A549 (cell line): ENCODE measurements at regions not wholly inside any gene's neighbourhood (a gene's known extent, or its start where the extent isn't known, plus 50 kb on each side); places are given as distances from the start of the nearest gene placed in this dataset.

Experiments used
- ATAC-seq, 2 experiments: fragments of 200-7000 bp in 1 of 2; fragments of >200 bp in 1 of 2; cut with Nextera tagmentation in 1 of 2; cut with Tn5 transposase in 1 of 2; 3 replicates each; pipeline versions ENCODE4 v1.8.0 to v1.9.1; 2018 to 2020; ENCODE audit warnings: mild to moderate bottlenecking in 1 of 2, moderate library complexity in 1 of 2
- CTCF ChIA-PET: fragments of 300-600 bp; sonication (Branson Sonifier 250); formaldehyde crosslinking; extraction: SDS; loops from one replicate; lab custom pipeline; 2021; ENCODE audit warnings: antibody characterized with exemption, inconsistent platforms; lab: Yijun Ruan, JAX
- POLR2A ChIA-PET: fragments of 350-600 bp; formaldehyde crosslinking; extraction: SDS; loops from one replicate; lab custom pipeline; 2021; ENCODE audit warnings: antibody characterized with exemption, inconsistent platforms; lab: Yijun Ruan, JAX
- DNase-seq, 2 experiments: peaks; one replicate each; pipeline versions ENCODE4 v3.0.0 to v3.0.0-alpha.2; 2011 to 2016; ENCODE audit warnings: low read depth in 1 of 2, low spot score in 1 of 2
- FAIRE-seq: peaks from 2 replicates; lab custom pipeline; 2011; peaks lifted over from hg19 to GRCh38; lab: Jason Lieb, UNC
- H3K27ac ChIP-seq, 2 experiments: fragments of >200 bp; sonication (Bioruptor Twin); formaldehyde crosslinking; 3 replicates each; pipeline ENCODE4 v1.5.1; 2016 to 2017
- H3K4me1 ChIP-seq: fragments of >200 bp; sonication (Bioruptor Twin); formaldehyde crosslinking; 3 replicates; pipeline ENCODE4 v1.6.1; 2016
- H3K4me2 ChIP-seq: fragments of >200 bp; sonication (Bioruptor Twin); formaldehyde crosslinking; 3 replicates; pipeline ENCODE4 v1.6.1; 2016
- H3K4me3 ChIP-seq: fragments of >200 bp; sonication (Bioruptor Twin); formaldehyde crosslinking; 3 replicates; pipeline ENCODE4 v1.5.1; 2016
- H3K9me3 ChIP-seq: fragments of >200 bp; sonication (Bioruptor Twin); formaldehyde crosslinking; 3 replicates; pipeline ENCODE4 v1.6.1; 2016
- CHD2 ChIP-seq: fragments of 150-350 bp; IDR thresholded peaks from 2 replicates; pipeline ENCODE4 v1.6.1; 2014; ENCODE audit warnings: low read length; ENCODE audit not compliant: partially characterized antibody
- EHMT2 ChIP-seq: fragments of 200-600 bp; sonication (generic); IDR thresholded peaks from 2 replicates; pipeline ENCODE4 v1.6.1; 2016; ENCODE audit warnings: antibody characterized with exemption, low read depth, mild to moderate bottlenecking, moderate library complexity
- EP300 ChIP-seq, 2 experiments: fragments of >200 bp; sonication (Bioruptor Twin); formaldehyde crosslinking; IDR thresholded peaks; 2 replicates in 1 of 2; 3 replicates in 1 of 2; pipeline ENCODE4 v1.6.1; 2016 to 2017
- FOSB ChIP-seq: fragments of 250-450 bp; sonication (Bioruptor Pico); IDR thresholded peaks from 2 replicates; pipeline ENCODE4 v1.5.0; 2020; ENCODE audit warnings: mild to moderate bottlenecking, moderate library complexity
- HDAC2 ChIP-seq: fragments of 200-600 bp; sonication (generic); IDR thresholded peaks from 2 replicates; pipeline ENCODE4 v1.6.1; 2016
- HOXB13 ChIP-seq: fragments of 250-450 bp; sonication (Bioruptor Pico); IDR thresholded peaks from 2 replicates; pipeline ENCODE4 v1.5.0; 2020; ENCODE audit warnings: low read depth, mild to moderate bottlenecking, moderate library complexity
- JUN ChIP-seq, 2 experiments: fragments of >200 bp; sonication (Bioruptor Twin); formaldehyde crosslinking; IDR thresholded peaks; 2 replicates in 1 of 2; 3 replicates in 1 of 2; pipeline ENCODE4 v1.6.1; 2016 to 2017
- KDM1A ChIP-seq: fragments of 200-600 bp; sonication (generic); IDR thresholded peaks from 2 replicates; pipeline ENCODE4 v1.6.1; 2016; ENCODE audit warnings: low read depth, mild to moderate bottlenecking
- KDM5A ChIP-seq: fragments of 200-600 bp; sonication (generic); IDR thresholded peaks from 2 replicates; pipeline ENCODE4 v1.6.1; 2016; ENCODE audit warnings: antibody characterized with exemption, mild to moderate bottlenecking
- MAX ChIP-seq: IDR thresholded peaks from 2 replicates; pipeline ENCODE4 v1.6.1; 2012
- MAZ ChIP-seq: fragments of 150-350 bp; IDR thresholded peaks from 2 replicates; pipeline ENCODE4 v1.6.1; 2014; ENCODE audit warnings: antibody characterized with exemption, low read depth, low read length, borderline replicate concordance
- MYC ChIP-seq: IDR thresholded peaks from 2 replicates; pipeline ENCODE4 v1.6.1; 2012; ENCODE audit warnings: mild to moderate bottlenecking, inconsistent platforms, low read length, improper control_type of control experiment, borderline replicate concordance
- NFE2L2 ChIP-seq: fragments of 150-350 bp; conservative IDR thresholded peaks from 2 replicates; pipeline ENCODE4 v1.6.1; 2014; ENCODE audit warnings: low read length
- NR3C1 ChIP-seq: fragments of >200 bp; sonication (Bioruptor Twin); formaldehyde crosslinking; IDR thresholded peaks from 3 replicates; pipeline ENCODE4 v1.6.1; 2017
- PHF8 ChIP-seq: fragments of 200-600 bp; sonication (generic); IDR thresholded peaks from 2 replicates; pipeline ENCODE4 v1.6.1; 2016; ENCODE audit warnings: low read depth, mild to moderate bottlenecking, antibody characterized with exemption, moderate library complexity, borderline replicate concordance
- POLR2A ChIP-seq: IDR thresholded peaks from 2 replicates; pipeline ENCODE4 v1.6.1; 2012; ENCODE audit warnings: mild to moderate bottlenecking, low read length
- POLR2AphosphoS2 ChIP-seq: conservative IDR thresholded peaks from 2 replicates; pipeline ENCODE4 v1.6.1; 2012; ENCODE audit warnings: low read length, improper control_type of control experiment, inconsistent platforms
- RAD21 ChIP-seq, 2 experiments: fragments of >200 bp in 1 of 2; sonication (Bioruptor Twin) in 1 of 2; formaldehyde crosslinking in 1 of 2; IDR thresholded peaks in 1 of 2; conservative IDR thresholded peaks in 1 of 2; 2 replicates in 1 of 2; 3 replicates in 1 of 2; pipeline ENCODE4 v1.6.1; 2012 to 2018; ENCODE audit warnings: inconsistent platforms in 1 of 2
- RNF2 ChIP-seq: fragments of 200-600 bp; sonication (generic); IDR thresholded peaks from 2 replicates; pipeline ENCODE4 v1.6.1; 2016; ENCODE audit warnings: low read depth, mild to moderate bottlenecking, antibody characterized with exemption, moderate library complexity, borderline replicate concordance
- SREBF2 ChIP-seq: fragments of 450-650 bp; IDR thresholded peaks from 2 replicates; pipeline ENCODE4 v1.6.1; 2014; ENCODE audit warnings: mild to moderate bottlenecking, moderate library complexity
- TP53 ChIP-seq: fragments of 250-450 bp; sonication (Bioruptor Pico); IDR thresholded peaks from 2 replicates; pipeline ENCODE4 v1.5.0; 2021; ENCODE audit warnings: mild to moderate bottlenecking, moderate library complexity
- ZFP36 ChIP-seq: fragments of 450-650 bp; IDR thresholded peaks from 2 replicates; pipeline ENCODE4 v1.6.1; 2014; ENCODE audit warnings: borderline replicate concordance; ENCODE audit not compliant: partially characterized antibody
- ZNF302 ChIP-seq: fragments of 250-450 bp; sonication (Bioruptor Pico); IDR thresholded peaks from 2 replicates; pipeline ENCODE4 v1.9.0; 2021; ENCODE audit warnings: inconsistent platforms, mild to moderate bottlenecking, moderate library complexity
- WGBS: methylation state at CpG from one replicate; pipeline ENCODE4 v1.1.6; 2017; ENCODE audit errors: missing lambda C conversion rate; 5-methylcytosine and 5-hydroxymethylcytosine counted together
- TF ChIP-seq, protein P1 (sequence below): IDR thresholded peaks from 2 replicates; pipeline ENCODE4 v1.6.1; 2012; ENCODE audit warnings: low read depth, borderline replicate concordance
- TF ChIP-seq, protein P2 (sequence below): fragments of 450-650 bp; IDR thresholded peaks from 2 replicates; pipeline ENCODE4 v1.6.1; 2014; ENCODE audit warnings: antibody characterized with exemption
- TF ChIP-seq, protein P3 (sequence below): fragments of 150-350 bp; IDR thresholded peaks from 2 replicates; pipeline ENCODE4 v1.6.1; 2014; ENCODE audit warnings: low read depth, mild to moderate bottlenecking, low read length
- TF ChIP-seq, protein P4 (sequence below): fragments of 200-600 bp; sonication (generic); IDR thresholded peaks from 2 replicates; pipeline ENCODE4 v1.6.1; 2016; ENCODE audit warnings: antibody characterized with exemption, mild to moderate bottlenecking, moderate library complexity
- TF ChIP-seq, protein P5 (sequence below): IDR thresholded peaks from 2 replicates; pipeline ENCODE4 v1.6.1; 2012

DNA sequence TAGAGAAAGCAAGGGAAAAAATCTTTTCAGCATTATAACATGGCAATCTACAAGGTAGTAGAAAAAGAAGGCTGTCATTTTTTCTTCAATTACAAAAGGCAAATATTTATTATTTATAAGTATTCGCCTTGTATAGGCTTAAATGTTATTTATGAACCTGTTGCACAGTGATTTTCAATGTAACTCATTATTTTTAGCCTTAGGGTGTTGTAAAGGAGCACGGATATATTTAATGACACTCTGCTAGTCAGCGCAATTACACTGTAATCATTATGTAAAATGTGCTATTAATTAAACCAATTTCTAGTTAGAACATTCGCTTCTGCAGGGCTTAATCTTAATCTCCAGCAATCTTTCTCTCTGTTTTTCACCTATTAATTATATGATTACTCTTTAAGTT is 145.0 kb downstream of the ATG4C start:
- WGBS = 40% methylated on average over 4 of the region's 4 CpGs
- H3K4me2 ChIP-seq = no peak overlapping the region
- H3K27ac ChIP-seq = no peak overlapping the region
- no peak for DNase-seq
- POLR2A ChIA-PET = no interaction called here
- TF ChIP-seq RNF2 = no peak
- TF ChIP-seq PHF8 = no peak
- TF ChIP-seq, protein P1, sequence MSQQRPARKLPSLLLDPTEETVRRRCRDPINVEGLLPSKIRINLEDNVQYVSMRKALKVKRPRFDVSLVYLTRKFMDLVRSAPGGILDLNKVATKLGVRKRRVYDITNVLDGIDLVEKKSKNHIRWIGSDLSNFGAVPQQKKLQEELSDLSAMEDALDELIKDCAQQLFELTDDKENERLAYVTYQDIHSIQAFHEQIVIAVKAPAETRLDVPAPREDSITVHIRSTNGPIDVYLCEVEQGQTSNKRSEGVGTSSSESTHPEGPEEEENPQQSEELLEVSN = no peak
- no peak for TF ChIP-seq RAD21 (conservative IDR thresholded peaks at IDR 0.05 in 1 of 2, IDR thresholded peaks at IDR 0.05 in 1 of 2)
- no peak for TF ChIP-seq EHMT2
- no peak for TF ChIP-seq MAZ
- TF ChIP-seq, protein P2, sequence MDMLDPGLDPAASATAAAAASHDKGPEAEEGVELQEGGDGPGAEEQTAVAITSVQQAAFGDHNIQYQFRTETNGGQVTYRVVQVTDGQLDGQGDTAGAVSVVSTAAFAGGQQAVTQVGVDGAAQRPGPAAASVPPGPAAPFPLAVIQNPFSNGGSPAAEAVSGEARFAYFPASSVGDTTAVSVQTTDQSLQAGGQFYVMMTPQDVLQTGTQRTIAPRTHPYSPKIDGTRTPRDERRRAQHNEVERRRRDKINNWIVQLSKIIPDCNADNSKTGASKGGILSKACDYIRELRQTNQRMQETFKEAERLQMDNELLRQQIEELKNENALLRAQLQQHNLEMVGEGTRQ = no peak
- TF ChIP-seq MYC = no peak
- no peak for TF ChIP-seq POLR2A
- TF ChIP-seq, protein P3, sequence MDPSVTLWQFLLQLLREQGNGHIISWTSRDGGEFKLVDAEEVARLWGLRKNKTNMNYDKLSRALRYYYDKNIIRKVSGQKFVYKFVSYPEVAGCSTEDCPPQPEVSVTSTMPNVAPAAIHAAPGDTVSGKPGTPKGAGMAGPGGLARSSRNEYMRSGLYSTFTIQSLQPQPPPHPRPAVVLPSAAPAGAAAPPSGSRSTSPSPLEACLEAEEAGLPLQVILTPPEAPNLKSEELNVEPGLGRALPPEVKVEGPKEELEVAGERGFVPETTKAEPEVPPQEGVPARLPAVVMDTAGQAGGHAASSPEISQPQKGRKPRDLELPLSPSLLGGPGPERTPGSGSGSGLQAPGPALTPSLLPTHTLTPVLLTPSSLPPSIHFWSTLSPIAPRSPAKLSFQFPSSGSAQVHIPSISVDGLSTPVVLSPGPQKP = no peak
- TF ChIP-seq, protein P4, sequence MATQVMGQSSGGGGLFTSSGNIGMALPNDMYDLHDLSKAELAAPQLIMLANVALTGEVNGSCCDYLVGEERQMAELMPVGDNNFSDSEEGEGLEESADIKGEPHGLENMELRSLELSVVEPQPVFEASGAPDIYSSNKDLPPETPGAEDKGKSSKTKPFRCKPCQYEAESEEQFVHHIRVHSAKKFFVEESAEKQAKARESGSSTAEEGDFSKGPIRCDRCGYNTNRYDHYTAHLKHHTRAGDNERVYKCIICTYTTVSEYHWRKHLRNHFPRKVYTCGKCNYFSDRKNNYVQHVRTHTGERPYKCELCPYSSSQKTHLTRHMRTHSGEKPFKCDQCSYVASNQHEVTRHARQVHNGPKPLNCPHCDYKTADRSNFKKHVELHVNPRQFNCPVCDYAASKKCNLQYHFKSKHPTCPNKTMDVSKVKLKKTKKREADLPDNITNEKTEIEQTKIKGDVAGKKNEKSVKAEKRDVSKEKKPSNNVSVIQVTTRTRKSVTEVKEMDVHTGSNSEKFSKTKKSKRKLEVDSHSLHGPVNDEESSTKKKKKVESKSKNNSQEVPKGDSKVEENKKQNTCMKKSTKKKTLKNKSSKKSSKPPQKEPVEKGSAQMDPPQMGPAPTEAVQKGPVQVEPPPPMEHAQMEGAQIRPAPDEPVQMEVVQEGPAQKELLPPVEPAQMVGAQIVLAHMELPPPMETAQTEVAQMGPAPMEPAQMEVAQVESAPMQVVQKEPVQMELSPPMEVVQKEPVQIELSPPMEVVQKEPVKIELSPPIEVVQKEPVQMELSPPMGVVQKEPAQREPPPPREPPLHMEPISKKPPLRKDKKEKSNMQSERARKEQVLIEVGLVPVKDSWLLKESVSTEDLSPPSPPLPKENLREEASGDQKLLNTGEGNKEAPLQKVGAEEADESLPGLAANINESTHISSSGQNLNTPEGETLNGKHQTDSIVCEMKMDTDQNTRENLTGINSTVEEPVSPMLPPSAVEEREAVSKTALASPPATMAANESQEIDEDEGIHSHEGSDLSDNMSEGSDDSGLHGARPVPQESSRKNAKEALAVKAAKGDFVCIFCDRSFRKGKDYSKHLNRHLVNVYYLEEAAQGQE = no peak
- no peak for TF ChIP-seq ZFP36
- TF ChIP-seq HDAC2 = no peak
- no peak for TF ChIP-seq MAX
- TF ChIP-seq, protein P5, sequence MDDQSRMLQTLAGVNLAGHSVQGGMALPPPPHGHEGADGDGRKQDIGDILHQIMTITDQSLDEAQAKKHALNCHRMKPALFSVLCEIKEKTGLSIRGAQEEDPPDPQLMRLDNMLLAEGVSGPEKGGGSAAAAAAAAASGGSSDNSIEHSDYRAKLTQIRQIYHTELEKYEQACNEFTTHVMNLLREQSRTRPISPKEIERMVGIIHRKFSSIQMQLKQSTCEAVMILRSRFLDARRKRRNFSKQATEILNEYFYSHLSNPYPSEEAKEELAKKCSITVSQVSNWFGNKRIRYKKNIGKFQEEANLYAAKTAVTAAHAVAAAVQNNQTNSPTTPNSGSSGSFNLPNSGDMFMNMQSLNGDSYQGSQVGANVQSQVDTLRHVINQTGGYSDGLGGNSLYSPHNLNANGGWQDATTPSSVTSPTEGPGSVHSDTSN = no peak
- TF ChIP-seq EP300 (IDR thresholded peaks at IDR 0.05) = no peak
- TF ChIP-seq, all 56 proteins: peak for 0
- FAIRE-seq (no peak), ATAC-seq (no peak)
- Histone ChIP-seq H3K4me1 (no peaks in the 10 kb centered on the region), H3K4me3 (no peak overlapping the region), H3K9me3 (no peaks in the 10 kb centered on the region)
- CTCF ChIA-PET = interaction anchor here (1.1 kb wide), 1 partner anchor 158 kb away, joined by 3 read pairs; no protein-coding TSS in a partner anchor

DNA sequence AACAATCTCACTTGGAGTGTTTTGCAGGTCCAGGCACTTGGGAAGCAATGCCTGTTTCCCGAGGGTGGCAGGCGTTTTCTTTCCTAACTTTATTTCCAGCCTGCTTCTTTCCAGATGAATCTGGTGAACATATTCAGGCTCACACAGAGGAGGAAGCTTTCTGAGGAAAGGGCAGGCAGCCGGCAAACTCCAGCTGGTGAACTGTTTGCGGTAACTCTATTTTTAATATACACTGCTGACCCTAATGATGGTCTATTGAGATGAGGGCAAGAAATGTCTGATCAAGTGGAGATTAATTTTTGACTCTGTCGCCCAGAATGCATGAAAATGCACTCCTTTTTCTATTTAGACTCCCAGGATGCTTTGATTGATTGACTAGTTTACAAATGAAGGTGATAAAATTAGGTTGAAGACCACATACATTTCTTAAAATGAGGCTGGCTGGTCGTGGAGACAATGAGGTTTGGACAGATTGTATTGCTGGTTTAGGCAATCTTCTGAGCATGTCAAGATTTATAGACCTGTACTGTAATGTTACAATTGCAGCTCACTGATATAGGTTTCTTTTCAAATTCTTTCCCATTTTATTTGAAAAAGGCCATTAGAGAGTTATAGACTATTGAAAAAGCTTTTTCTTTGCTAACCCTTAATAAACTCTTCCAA is 153.8 kb downstream of the ATG4C start:
- FAIRE-seq (no peak), ATAC-seq (no peak), DNase-seq (no peak)
- Histone ChIP-seq H3K27ac (no peak overlapping the region), H3K9me3 (no peaks in the 10 kb centered on the region), H3K4me3 (no peak overlapping the region), H3K4me1 (no peaks in the 10 kb centered on the region), H3K4me2 (no peak overlapping the region)
- WGBS = 32% methylated on average over 6 of the region's 6 CpGs
- ChIA-PET CTCF (no interaction called here), POLR2A (no interaction called here)
- TF ChIP-seq JUN (IDR thresholded peaks at IDR 0.05) = no peak
- TF ChIP-seq HOXB13 (CRISPR knock-in tag) = no peak
- no peak for TF ChIP-seq CHD2
- TF ChIP-seq TP53 (CRISPR knock-in tag) = no peak
- TF ChIP-seq POLR2AphosphoS2 = no peak
- no peak for TF ChIP-seq NR3C1
- TF ChIP-seq KDM5A = no peak
- TF ChIP-seq, protein P3 = no peak
- TF ChIP-seq KDM1A = no peak
- TF ChIP-seq ZFP36 = no peak
- no peak for TF ChIP-seq MAZ
- no peak for TF ChIP-seq RNF2
- no peak for TF ChIP-seq NFE2L2
- TF ChIP-seq SREBF2 = no peak
- TF ChIP-seq EHMT2 = no peak
- TF ChIP-seq FOSB (CRISPR knock-in tag) = no peak
- no peak for TF ChIP-seq ZNF302
